ENCODE measurements at regions not wholly inside any gene's neighbourhood (a gene's known extent, or its start where the extent isn't known, plus 50 kb on each side); places are given as distances from the start of the nearest gene placed in this dataset.
"Not testable (repeated sequence)": the region's sequence is repeated elsewhere in the genome, so short reads cannot be mapped to it uniquely, and the experiment has no call there.

- POLR2A ChIA-PET, result interaction anchor here in 1 of 2 donors (0.5 kb wide), 1 partner anchor 1260 kb away, joined by 5 read pairs; no protein-coding TSS in a partner anchor
- Mint-ChIP-seq H3K27ac (no peak overlapping the region), H3K9me3 (peaks cover 0 to 3% (median 0%) of the 10 kb centered on the region in 3 donors), H3K27me3 (peaks cover 0 to 9% of the 10 kb centered on the region in 2 donors), H3K4me3 (no peak overlapping the region), H3K36me3 (no peaks in the 10 kb centered on the region), H3K4me1 (no peaks in the 10 kb centered on the region)
- Histone ChIP-seq H3K27ac (ENCODE audit: low read length) (no peak overlapping the region), H3K4me1 (ENCODE audit: control insufficient read depth in 1 of 2, extremely low read depth in 1 of 2, insufficient read depth in 2 of 2, low read length in 2 of 2) (no peaks in the 10 kb centered on the region), H3K36me3 (ENCODE audit: control insufficient read depth in 2 of 2, extremely low read depth in 1 of 2, insufficient read depth in 1 of 2, low read length in 1 of 2) (no peaks in the 10 kb centered on the region), H3K27me3 (replicated peaks in 1 of 2; ENCODE audit: control insufficient read depth in 2 of 2, extremely low read depth in 1 of 2, insufficient read depth in 2 of 2, low read length in 1 of 2) (peaks cover 0 to 19% of the 10 kb centered on the region in 2 experiments), H3K4me3 (ENCODE audit: control insufficient read depth in 1 of 2, extremely low read depth in 1 of 2, low read length in 1 of 2) (no peak overlapping the region), H3K9me3 (no peaks in the 10 kb centered on the region)
- DNase-seq (no peak), ATAC-seq (replicated peaks in 1 of 4) (no peak)
- WGBS (ENCODE audit: insufficient coverage), result 97% methylated on average over 13 of the region's 15 CpGs
- CTCF ChIA-PET, result no interaction called here
Observed at GRCh38 chr3:197407053-197407452, 108.6 kb upstream of the DLG1 start.

DNA sequence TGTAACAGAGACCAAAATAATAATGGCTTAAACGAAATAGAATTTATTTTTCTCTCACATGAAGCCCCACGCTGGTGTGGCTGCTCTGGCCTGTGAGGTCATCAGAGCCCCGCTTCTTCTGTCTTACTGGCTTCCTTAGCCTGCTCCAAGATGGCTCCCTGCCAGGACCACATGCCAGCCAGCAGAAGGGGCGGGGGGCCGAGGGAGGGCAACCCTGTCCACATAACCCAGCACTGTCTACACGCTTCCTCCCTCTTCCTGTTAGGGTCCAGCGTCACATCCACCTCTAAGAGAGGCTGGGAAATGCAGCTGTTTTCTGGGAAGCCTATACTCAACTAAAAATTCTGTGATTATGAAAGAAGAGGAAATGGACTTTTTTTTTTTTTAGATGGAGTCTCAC lies 107.9 kb upstream of the DLG1 start:
- 60% methylated on average over 1 of the region's 7 CpGs for WGBS (ENCODE audit: insufficient coverage)
- Mint-ChIP-seq H3K27me3 (peaks cover 0 to 9% of the 10 kb centered on the region in 2 donors), H3K4me1 (no peaks in the 10 kb centered on the region), H3K4me3 (no peak overlapping the region), H3K36me3 (no peaks in the 10 kb centered on the region), H3K9me3 (peaks cover 0 to 3% (median 0%) of the 10 kb centered on the region in 3 donors), H3K27ac (no peak overlapping the region)
- Histone ChIP-seq H3K36me3 (ENCODE audit: control insufficient read depth in 2 of 2, extremely low read depth in 1 of 2, insufficient read depth in 1 of 2, low read length in 1 of 2) (no peaks in the 10 kb centered on the region), H3K4me3 (ENCODE audit: control insufficient read depth in 1 of 2, extremely low read depth in 1 of 2, low read length in 1 of 2) (no peak overlapping the region), H3K4me1 (ENCODE audit: control insufficient read depth in 1 of 2, extremely low read depth in 1 of 2, insufficient read depth in 2 of 2, low read length in 2 of 2) (no peaks in the 10 kb centered on the region), H3K27me3 (replicated peaks in 1 of 2; ENCODE audit: control insufficient read depth in 2 of 2, extremely low read depth in 1 of 2, insufficient read depth in 2 of 2, low read length in 1 of 2) (peaks cover 0 to 19% of the 10 kb centered on the region in 2 experiments), H3K27ac (ENCODE audit: low read length) (no peak overlapping the region), H3K9me3 (no peaks in the 10 kb centered on the region)
- ATAC-seq (replicated peaks in 1 of 4), result no peak
- DNase-seq, result no peak
- ChIA-PET CTCF (no interaction called here), POLR2A (no interaction called here)

GRCh38 chr3:197404754-197405153 lies 106.3 kb upstream of the DLG1 start:
- CTCF ChIA-PET, result no interaction called here

GRCh38 chr3:197404030-197404429 lies 105.6 kb upstream of the DLG1 start:
- CTCF ChIA-PET, result no interaction called here
- WGBS (ENCODE audit: insufficient coverage), result 86% methylated on average over 12 of the region's 12 CpGs

More at GRCh38 chr3:197404754-197405153, 106.3 kb upstream of the DLG1 start:
- no peaks in the 10 kb centered on the region for H3K4me1 Mint-ChIP-seq
- no peak overlapping the region for H3K27ac ChIP-seq (ENCODE audit: low read length)
- POLR2A ChIA-PET, result no interaction called here
- H3K9me3 Mint-ChIP-seq, result no peaks in the 10 kb centered on the region
- H3K9me3 ChIP-seq, result no peaks in the 10 kb centered on the region
- DNase-seq (no peak), ATAC-seq (replicated peaks in 1 of 4) (no peak)
- no peaks in the 10 kb centered on the region for H3K36me3 Mint-ChIP-seq
- H3K4me3 Mint-ChIP-seq, result no peak overlapping the region
- H3K4me3 ChIP-seq (ENCODE audit: control insufficient read depth in 1 of 2, extremely low read depth in 1 of 2, low read length in 1 of 2), result no peak overlapping the region
- peaks cover 0 to 19% of the 10 kb centered on the region in 2 experiments for H3K27me3 ChIP-seq (replicated peaks in 1 of 2; ENCODE audit: control insufficient read depth in 2 of 2, extremely low read depth in 1 of 2, insufficient read depth in 2 of 2, low read length in 1 of 2)
- H3K4me1 ChIP-seq (ENCODE audit: control insufficient read depth in 1 of 2, extremely low read depth in 1 of 2, insufficient read depth in 2 of 2, low read length in 2 of 2), result no peaks in the 10 kb centered on the region
- 94% methylated on average over 4 of the region's 7 CpGs for WGBS (ENCODE audit: insufficient coverage)
- no peak overlapping the region for H3K27ac Mint-ChIP-seq
- H3K36me3 ChIP-seq (ENCODE audit: control insufficient read depth in 2 of 2, extremely low read depth in 1 of 2, insufficient read depth in 1 of 2, low read length in 1 of 2), result no peaks in the 10 kb centered on the region
- H3K27me3 Mint-ChIP-seq, result peaks cover 0 to 9% of the 10 kb centered on the region in 2 donors

GRCh38 chr3:197402401-197402800 lies 104.0 kb upstream of the DLG1 start:
- H3K4me1 Mint-ChIP-seq; H3K36me3 Mint-ChIP-seq; H3K27ac Mint-ChIP-seq; H3K4me3 Mint-ChIP-seq; DNase-seq; H3K4me1 ChIP-seq (ENCODE audit: control insufficient read depth in 1 of 2, extremely low read depth in 1 of 2, insufficient read depth in 2 of 2, low read length in 2 of 2); H3K36me3 ChIP-seq (ENCODE audit: control insufficient read depth in 2 of 2, extremely low read depth in 1 of 2, insufficient read depth in 1 of 2, low read length in 1 of 2); CTCF ChIA-PET; H3K27me3 Mint-ChIP-seq; H3K9me3 Mint-ChIP-seq; H3K27ac ChIP-seq (ENCODE audit: low read length); H3K9me3 ChIP-seq; POLR2A ChIA-PET; H3K4me3 ChIP-seq (ENCODE audit: control insufficient read depth in 1 of 2, extremely low read depth in 1 of 2, low read length in 1 of 2); ATAC-seq (replicated peaks in 1 of 4): not testable (repeated sequence)
- peaks cover 0 to 14% of the 10 kb centered on the region in 2 experiments for H3K27me3 ChIP-seq (replicated peaks in 1 of 2; ENCODE audit: control insufficient read depth in 2 of 2, extremely low read depth in 1 of 2, insufficient read depth in 2 of 2, low read length in 1 of 2)
- 89% methylated on average over 3 of the region's 9 CpGs for WGBS (ENCODE audit: insufficient coverage)

More at GRCh38 chr3:197404030-197404429, 105.6 kb upstream of the DLG1 start:
- no peak overlapping the region for H3K27ac Mint-ChIP-seq
- ATAC-seq (replicated peaks in 1 of 4), result no peak
- POLR2A ChIA-PET, result no interaction called here
- Histone ChIP-seq H3K4me1 (ENCODE audit: control insufficient read depth in 1 of 2, extremely low read depth in 1 of 2, insufficient read depth in 2 of 2, low read length in 2 of 2) (no peaks in the 10 kb centered on the region), H3K36me3 (ENCODE audit: control insufficient read depth in 2 of 2, extremely low read depth in 1 of 2, insufficient read depth in 1 of 2, low read length in 1 of 2) (no peaks in the 10 kb centered on the region), H3K27ac (ENCODE audit: low read length) (no peak overlapping the region), H3K4me3 (ENCODE audit: control insufficient read depth in 1 of 2, extremely low read depth in 1 of 2, low read length in 1 of 2) (no peak overlapping the region), H3K9me3 (no peaks in the 10 kb centered on the region), H3K27me3 (replicated peaks in 1 of 2; ENCODE audit: control insufficient read depth in 2 of 2, extremely low read depth in 1 of 2, insufficient read depth in 2 of 2, low read length in 1 of 2) (peaks cover 0 to 19% of the 10 kb centered on the region in 2 experiments)
- H3K4me3 Mint-ChIP-seq, result no peak overlapping the region
- H3K27me3 Mint-ChIP-seq, result peaks cover 0 to 9% of the 10 kb centered on the region in 2 donors
- H3K9me3 Mint-ChIP-seq, result no peaks in the 10 kb centered on the region
- no peaks in the 10 kb centered on the region for H3K4me1 Mint-ChIP-seq
- DNase-seq, result no peak
- no peaks in the 10 kb centered on the region for H3K36me3 Mint-ChIP-seq

- peaks cover 0 to 24% of the 10 kb centered on the region in 2 experiments for H3K27me3 ChIP-seq (replicated peaks in 1 of 2; ENCODE audit: control insufficient read depth in 2 of 2, extremely low read depth in 1 of 2, insufficient read depth in 2 of 2, low read length in 1 of 2)
- DNase-seq, result no peak
- POLR2A ChIA-PET, result no interaction called here
- H3K27ac ChIP-seq (ENCODE audit: low read length), result no peak overlapping the region
- 79% methylated on average over 2 of the region's 4 CpGs for WGBS (ENCODE audit: insufficient coverage)
- no peak overlapping the region for H3K4me3 Mint-ChIP-seq
- peaks cover 0 to 4% of the 10 kb centered on the region in 2 donors for H3K36me3 ChIP-seq (ENCODE audit: control insufficient read depth in 2 of 2, extremely low read depth in 1 of 2, insufficient read depth in 1 of 2, low read length in 1 of 2)
- ATAC-seq (replicated peaks in 1 of 4), result no peak
- H3K4me3 ChIP-seq (ENCODE audit: control insufficient read depth in 1 of 2, extremely low read depth in 1 of 2, low read length in 1 of 2), result no peak overlapping the region
- H3K4me1 Mint-ChIP-seq, result peaks cover 0 to 6% (median 2%) of the 10 kb centered on the region in 3 donors
- CTCF ChIA-PET, result no interaction called here
- H3K36me3 Mint-ChIP-seq, result no peaks in the 10 kb centered on the region
- no peak overlapping the region for H3K27ac Mint-ChIP-seq
- H3K4me1 ChIP-seq (ENCODE audit: control insufficient read depth in 1 of 2, extremely low read depth in 1 of 2, insufficient read depth in 2 of 2, low read length in 2 of 2), result peaks cover 0 to 7% of the 10 kb centered on the region in 2 experiments
- H3K9me3 Mint-ChIP-seq, result no peaks in the 10 kb centered on the region
- H3K9me3 ChIP-seq, result no peaks in the 10 kb centered on the region
- H3K27me3 Mint-ChIP-seq, result peaks cover 0 to 10% of the 10 kb centered on the region in 2 donors
Observed at GRCh38 chr3:197399486-197399885, 101.1 kb upstream of the DLG1 start.
